SU-DHL-6 (cell line): ENCODE measurements at regions not wholly inside any gene's neighbourhood (a gene's known extent, or its start where the extent isn't known, plus 50 kb on each side); places are given as distances from the start of the nearest gene placed in this dataset.

ENCODE experiments used
- CTCF ChIP-seq: fragments of 200-600 bp; sonication (generic); IDR thresholded peaks from one replicate; pipeline ENCODE4 v1.5.1; 2017; ENCODE audit warnings: antibody characterized with exemption, mild to moderate bottlenecking, low read length, moderate library complexity; ENCODE audit not compliant: insufficient read depth, poor library complexity, severe bottlenecking
- EZH2phosphoT487 ChIP-seq: fragments of 200-600 bp; sonication (generic), shearing (Covaris generic); conservative IDR thresholded peaks from 2 replicates; pipeline ENCODE4 v1.6.1; 2018; ENCODE audit warnings: mild to moderate bottlenecking, antibody characterized with exemption, low read length, moderate library complexity, mixed read lengths

- TF ChIP-seq CTCF (no peak), EZH2phosphoT487 (no peak)
These were observed 83.8 kb downstream of the LSM5 start for GRCh38 chr7:32406386-32406785.
